GM04503 (cell line): ENCODE measurements at regions not wholly inside any gene's neighbourhood (a gene's known extent, or its start where the extent isn't known, plus 50 kb on each side); places are given as distances from the start of the nearest gene placed in this dataset.
"Not testable (repeated sequence)": the region's sequence is repeated elsewhere in the genome, so short reads cannot be mapped to it uniquely, and the experiment has no call there.

Source experiments
- DNase-seq: peaks from one replicate; pipeline ENCODE4 v3.0.0-alpha.2; 2012; ENCODE audit warnings: low read depth

- no peak for DNase-seq
Observed at GRCh38 chr6:134784336-134784735, 165.6 kb downstream of the ALDH8A1 start.

- DNase-seq, result no peak
Observed at GRCh38 chr6:134778431-134778830, 171.5 kb downstream of the ALDH8A1 start.

- peak; percentile 7 for DNase-seq
Observed at GRCh38 chr6:134774201-134774638, 175.7 kb downstream of the ALDH8A1 start.

- no peak for DNase-seq
Observed at GRCh38 chr6:134772671-134773360, 177.1 kb downstream of the ALDH8A1 start.

GRCh38 chr6:134768931-134769330 lies 181.0 kb downstream of the ALDH8A1 start:
- no peak for DNase-seq

GRCh38 chr6:134766497-134766896 lies 183.4 kb downstream of the ALDH8A1 start:
- DNase-seq, result no peak

GRCh38 chr6:134764741-134765140 lies 185.2 kb downstream of the ALDH8A1 start:
- DNase-seq, result no peak

- DNase-seq, result not testable (repeated sequence)
Observed at GRCh38 chr6:134763575-134763974, 186.3 kb downstream of the ALDH8A1 start.

GRCh38 chr6:134758621-134759020 lies 191.3 kb downstream of the ALDH8A1 start:
- DNase-seq, result no peak

- DNase-seq, result no peak
Observed at GRCh38 chr6:134757911-134758361, 192.0 kb downstream of the ALDH8A1 start.

GRCh38 chr6:134756374-134757025 lies 193.4 kb downstream of the ALDH8A1 start:
- no peak for DNase-seq

GRCh38 chr6:134754013-134754690 lies 195.7 kb downstream of the ALDH8A1 start:
- DNase-seq, result no peak

- no peak for DNase-seq
Observed at GRCh38 chr6:134753001-134753400, 196.9 kb downstream of the ALDH8A1 start.

GRCh38 chr6:134752445-134752844 lies 197.5 kb downstream of the ALDH8A1 start:
- no peak for DNase-seq

GRCh38 chr6:134750669-134751068 lies 199.2 kb downstream of the ALDH8A1 start:
- peak; percentile 50 for DNase-seq

- DNase-seq, result no peak
Observed at GRCh38 chr6:134748484-134748883, 201.4 kb downstream of the ALDH8A1 start.

- not testable (repeated sequence) for DNase-seq
Observed at GRCh38 chr6:134747197-134747596, 202.7 kb downstream of the ALDH8A1 start.

- no peak for DNase-seq
Observed at GRCh38 chr6:134746140-134746539, 203.8 kb downstream of the ALDH8A1 start.

GRCh38 chr6:134745192-134745591 lies 204.7 kb downstream of the ALDH8A1 start:
- not testable (repeated sequence) for DNase-seq

GRCh38 chr6:134744301-134744700 lies 205.6 kb downstream of the ALDH8A1 start:
- DNase-seq, result no peak

GRCh38 chr6:134741200-134741536 lies 208.7 kb downstream of the ALDH8A1 start:
- DNase-seq, result no peak

GRCh38 chr6:134740473-134741199 lies 209.3 kb downstream of the ALDH8A1 start:
- DNase-seq, result no peak

- no peak for DNase-seq
Observed at GRCh38 chr6:134740027-134740373, 209.9 kb downstream of the ALDH8A1 start.
